Spleen (tissue), 11 donors: ENCODE measurements at regions not wholly inside any gene's neighbourhood (a gene's known extent, or its start where the extent isn't known, plus 50 kb on each side); places are given as distances from the start of the nearest gene placed in this dataset.

ENCODE experiments used
- DNase-seq: peaks from one replicate; pipeline ENCODE4 v3.0.0-alpha.2; 2020
- H3K27ac ChIP-seq, 8 donors: fragments of 200-600 bp; sonication (generic) in 7 of 8; 1 replicate in 4 of 8; 2 replicates in 4 of 8; pipeline versions ENCODE4 v1.5.0 to v1.8.0; 2016 to 2021; ENCODE audit warnings: inconsistent platforms in 4 of 8, mild to moderate bottlenecking in 4 of 8, moderate library complexity in 1 of 8
- H3K27me3 ChIP-seq, 7 donors: fragments of 200-600 bp; sonication (generic) in 6 of 7; replicated peaks in 1 of 7; 1 replicate in 4 of 7; 2 replicates in 3 of 7; pipeline versions ENCODE4 v1.5.0 to v1.8.0; 2016 to 2021; ENCODE audit warnings: inconsistent platforms in 3 of 7, mild to moderate bottlenecking in 1 of 7
- H3K36me3 ChIP-seq, 6 donors: fragments of 200-600 bp; sonication (generic) in 5 of 6; 1 replicate in 4 of 6; 2 replicates in 2 of 6; pipeline versions ENCODE4 v1.5.0 to v1.8.0; 2016 to 2021; ENCODE audit warnings: inconsistent platforms in 2 of 6
- H3K4me1 ChIP-seq, 6 donors: fragments of 200-600 bp; sonication (generic) in 5 of 6; 1 replicate in 3 of 6; 2 replicates in 3 of 6; pipeline versions ENCODE4 v1.5.0 to v1.8.0; 2016 to 2021; ENCODE audit warnings: inconsistent platforms in 3 of 6
- H3K4me3 ChIP-seq, 8 donors: fragments of 200-600 bp; sonication (generic) in 7 of 8; 1 replicate in 4 of 8; 2 replicates in 4 of 8; pipeline versions ENCODE4 v1.5.0 to v1.8.0; 2016 to 2021; ENCODE audit warnings: inconsistent platforms in 4 of 8, mild to moderate bottlenecking in 4 of 8, moderate library complexity in 2 of 8
- H3K9me3 ChIP-seq, 8 donors: fragments of 200-600 bp; sonication (generic) in 7 of 8; 1 replicate in 4 of 8; 2 replicates in 4 of 8; pipeline versions ENCODE4 v1.5.0 to v1.8.0; 2016 to 2021; ENCODE audit warnings: inconsistent platforms in 4 of 8
- POLR2A ChIP-seq, 3 donors: fragments of 450-650 bp; IDR thresholded peaks; one replicate each; pipeline ENCODE4 v1.5.1; 2017; ENCODE audit warnings: antibody characterized with exemption in 3 of 3, mild to moderate bottlenecking in 1 of 3
- POLR2AphosphoS5 ChIP-seq, 3 donors: sonication (generic); formaldehyde crosslinking; IDR thresholded peaks; one replicate each; pipeline ENCODE4 v1.5.1; 2017; ENCODE audit warnings: antibody characterized with exemption in 3 of 3
- WGBS, 5 donors: extraction: QIAGEN DNeasy Blood & Tissue Kit in 3 of 5; methylation state at CpG; one replicate each; pipeline versions ENCODE4 v1.1.5 to v1.1.7; 2013 to 2018; 5-methylcytosine and 5-hydroxymethylcytosine counted together
- intact Hi-C: fragments of 100-400 bp; cut with DNase I; formaldehyde crosslinking; loops from one replicate; pipeline ENCODE4 v1.15.0; 2023; ENCODE audit warnings: low total_unique reads
- TF ChIP-seq, protein P1 (sequence below), 11 experiments: fragments of 200-600 bp in 7 of 11; fragments of 450-650 bp in 4 of 11; sonication (generic) in 4 of 11; IDR thresholded peaks in 8 of 11; conservative IDR thresholded peaks in 3 of 11; 1 replicate in 7 of 11; 2 replicates in 4 of 11; pipeline versions ENCODE4 v1.4.0 to v1.8.0; 2016 to 2021; ENCODE audit warnings: antibody characterized with exemption in 11 of 11, inconsistent platforms in 4 of 11, mild to moderate bottlenecking in 1 of 11
- donor health status: healthy with polysubstance abuse.
- donor health status: DM: no; HTN: no; CAD: no; lungs with moderate emphysema.
- donor health status: DM: no; HTN: no; CAD: no.
- donor health status: Bipolar disorder and iron deficiency.
- donor health status: healthy.
- donor health status: DM: no; HTN: no; CAD: no.
- donor health status: DM: yes; HTN: yes; CAD: no.

DNA sequence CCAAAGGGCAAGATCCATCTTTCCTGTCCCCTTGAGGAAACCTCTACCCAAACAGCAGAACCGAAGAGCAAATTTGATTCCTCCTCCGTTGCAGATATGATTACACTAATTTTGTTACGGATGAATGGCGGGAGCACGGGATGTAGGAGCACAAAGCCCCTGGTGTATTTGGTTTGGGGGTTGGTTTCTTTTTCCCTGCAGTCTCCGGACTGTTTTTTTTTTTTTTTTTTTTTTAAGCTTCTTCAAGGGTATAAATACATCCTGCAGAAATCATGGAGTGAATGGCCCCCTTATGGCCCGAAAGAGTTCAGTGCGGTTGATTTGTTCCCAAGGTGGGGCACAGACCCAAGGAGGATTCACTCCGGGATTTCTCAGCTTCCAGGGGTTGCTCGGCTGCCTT, 135.3 kb upstream of the SH3BP4 start:
- no peak for DNase-seq
- intact Hi-C loops = no loop called here
- Histone ChIP-seq H3K27ac (no peak overlapping the region), H3K9me3 (no peaks in the 10 kb centered on the region), H3K36me3 (no peaks in the 10 kb centered on the region), H3K27me3 (peaks cover 0 to 27% (median 0%) of the 10 kb centered on the region in 7 donors), H3K4me3 (no peak overlapping the region), H3K4me1 (peaks cover 0 to 5% (median 0%) of the 10 kb centered on the region in 6 donors)
- TF ChIP-seq, protein P1, sequence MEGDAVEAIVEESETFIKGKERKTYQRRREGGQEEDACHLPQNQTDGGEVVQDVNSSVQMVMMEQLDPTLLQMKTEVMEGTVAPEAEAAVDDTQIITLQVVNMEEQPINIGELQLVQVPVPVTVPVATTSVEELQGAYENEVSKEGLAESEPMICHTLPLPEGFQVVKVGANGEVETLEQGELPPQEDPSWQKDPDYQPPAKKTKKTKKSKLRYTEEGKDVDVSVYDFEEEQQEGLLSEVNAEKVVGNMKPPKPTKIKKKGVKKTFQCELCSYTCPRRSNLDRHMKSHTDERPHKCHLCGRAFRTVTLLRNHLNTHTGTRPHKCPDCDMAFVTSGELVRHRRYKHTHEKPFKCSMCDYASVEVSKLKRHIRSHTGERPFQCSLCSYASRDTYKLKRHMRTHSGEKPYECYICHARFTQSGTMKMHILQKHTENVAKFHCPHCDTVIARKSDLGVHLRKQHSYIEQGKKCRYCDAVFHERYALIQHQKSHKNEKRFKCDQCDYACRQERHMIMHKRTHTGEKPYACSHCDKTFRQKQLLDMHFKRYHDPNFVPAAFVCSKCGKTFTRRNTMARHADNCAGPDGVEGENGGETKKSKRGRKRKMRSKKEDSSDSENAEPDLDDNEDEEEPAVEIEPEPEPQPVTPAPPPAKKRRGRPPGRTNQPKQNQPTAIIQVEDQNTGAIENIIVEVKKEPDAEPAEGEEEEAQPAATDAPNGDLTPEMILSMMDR (IDR thresholded peaks at IDR 0.05 in 8 of 11, conservative IDR thresholded peaks at IDR 0.05 in 3 of 11) = no peak
- TF ChIP-seq POLR2A (IDR thresholded peaks at IDR 0.05) (no peak), POLR2AphosphoS5 (IDR thresholded peaks at IDR 0.05) (no peak)
- 69 to 84% (median 74%) methylated on average over 10 of the region's 10 CpGs for WGBS, 5 donors

DNA sequence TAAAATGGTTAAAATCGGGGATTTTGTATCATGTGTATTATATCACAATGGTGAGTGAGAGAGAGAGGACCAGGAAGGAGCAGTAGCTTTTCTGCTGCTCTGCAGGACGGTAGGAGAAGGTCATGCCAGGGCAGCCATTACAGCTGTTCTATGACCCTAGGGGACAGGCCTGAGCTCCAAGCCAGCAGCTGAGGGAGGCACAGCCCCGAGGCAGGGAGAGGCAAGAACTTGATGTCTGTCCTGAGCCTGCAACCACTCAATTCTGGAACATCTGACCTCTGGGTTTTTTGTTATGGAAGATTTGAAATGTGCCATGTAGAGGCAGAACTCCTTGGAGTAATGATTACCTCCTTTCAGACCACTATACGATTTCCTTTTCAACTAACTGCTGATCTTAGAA, 135.8 kb upstream of the SH3BP4 start:
- Histone ChIP-seq H3K27ac (no peak overlapping the region), H3K36me3 (no peaks in the 10 kb centered on the region), H3K27me3 (peaks cover 0 to 27% (median 0%) of the 10 kb centered on the region in 7 donors), H3K4me3 (no peak overlapping the region), H3K4me1 (peaks cover 0 to 5% (median 0%) of the 10 kb centered on the region in 6 donors), H3K9me3 (no peaks in the 10 kb centered on the region)
- 61 to 71% (median 67%) methylated on average over 4 of the region's 4 CpGs for WGBS, 5 donors
- no peak for DNase-seq
- intact Hi-C loops = no loop called here
- TF ChIP-seq POLR2A (IDR thresholded peaks at IDR 0.05) (no peak), POLR2AphosphoS5 (IDR thresholded peaks at IDR 0.05) (peak in 1 of 3 donors; percentile 22)

DNA sequence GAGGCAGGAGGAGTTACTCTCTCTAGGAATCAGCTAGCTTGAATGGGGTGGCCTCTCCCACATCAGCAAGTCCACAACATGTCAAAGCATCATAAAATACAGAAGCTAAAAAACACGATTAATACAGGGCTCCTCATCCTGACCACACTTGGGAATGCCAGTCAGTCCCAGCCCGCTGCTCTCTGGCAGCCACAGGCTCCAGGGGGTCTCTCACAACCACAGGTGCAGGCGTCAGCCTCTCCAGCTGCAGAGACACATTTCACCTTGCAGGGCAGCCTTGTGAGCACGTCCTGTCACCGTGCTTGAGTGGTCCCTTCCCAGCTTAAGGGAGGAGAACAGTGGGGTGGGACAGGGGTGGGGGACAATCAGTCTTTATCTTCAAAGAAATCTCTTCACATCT, 137.4 kb upstream of the SH3BP4 start:
- 56 to 77% (median 72%) methylated on average over 4 to 5 of the region's 5 CpGs for WGBS, 5 donors
- Histone ChIP-seq H3K27ac (no peak overlapping the region), H3K27me3 (peaks cover 0 to 31% (median 0%) of the 10 kb centered on the region in 7 donors)

DNA sequence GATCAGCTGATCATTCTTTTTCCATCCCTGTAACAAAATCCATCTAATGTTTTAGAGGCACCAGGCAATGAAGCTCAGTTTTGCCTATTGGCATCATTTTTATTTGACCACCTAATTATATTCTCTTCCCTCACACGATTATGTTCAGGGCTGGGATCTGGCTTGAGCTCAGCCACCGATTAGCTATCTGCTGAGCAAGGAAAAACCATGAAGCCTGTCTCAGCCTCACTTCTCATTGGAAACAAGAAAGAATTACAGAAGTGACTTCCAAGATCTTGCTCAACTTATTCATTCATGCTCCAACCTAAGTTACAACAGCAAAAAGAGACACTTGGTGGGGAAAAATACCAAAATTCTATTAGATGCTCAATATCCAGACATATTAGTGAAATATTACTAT, 139.0 kb upstream of the SH3BP4 start:
- no peaks in the 10 kb centered on the region for H3K36me3 ChIP-seq
- peaks cover 0 to 5% (median 0%) of the 10 kb centered on the region in 6 donors for H3K4me1 ChIP-seq
- intact Hi-C loops = no loop called here
- H3K27me3 ChIP-seq = peaks cover 0 to 31% (median 0%) of the 10 kb centered on the region in 7 donors
- no peak overlapping the region for H3K4me3 ChIP-seq
- TF ChIP-seq POLR2A (IDR thresholded peaks at IDR 0.05) (no peak), POLR2AphosphoS5 (IDR thresholded peaks at IDR 0.05) (no peak)
- TF ChIP-seq, protein P1 (IDR thresholded peaks at IDR 0.05 in 8 of 11, conservative IDR thresholded peaks at IDR 0.05 in 3 of 11) = no peak
- H3K27ac ChIP-seq = no peak overlapping the region
- WGBS, 5 donors = 77 to 88% (median 81%) methylated on average over 2 of the region's 2 CpGs
- no peak for DNase-seq
- no peaks in the 10 kb centered on the region for H3K9me3 ChIP-seq

More for the DNA sequence above, 137.4 kb upstream of the SH3BP4 start:
- Histone ChIP-seq H3K4me3 (no peak overlapping the region), H3K36me3 (no peaks in the 10 kb centered on the region), H3K4me1 (peaks cover 0 to 5% (median 0%) of the 10 kb centered on the region in 6 donors), H3K9me3 (no peaks in the 10 kb centered on the region)
- TF ChIP-seq, protein P1 (IDR thresholded peaks at IDR 0.05 in 8 of 11, conservative IDR thresholded peaks at IDR 0.05 in 3 of 11) = no peak
- TF ChIP-seq POLR2A (IDR thresholded peaks at IDR 0.05) (no peak), POLR2AphosphoS5 (IDR thresholded peaks at IDR 0.05) (no peak)
- DNase-seq = no peak
- intact Hi-C loops = no loop called here

DNA sequence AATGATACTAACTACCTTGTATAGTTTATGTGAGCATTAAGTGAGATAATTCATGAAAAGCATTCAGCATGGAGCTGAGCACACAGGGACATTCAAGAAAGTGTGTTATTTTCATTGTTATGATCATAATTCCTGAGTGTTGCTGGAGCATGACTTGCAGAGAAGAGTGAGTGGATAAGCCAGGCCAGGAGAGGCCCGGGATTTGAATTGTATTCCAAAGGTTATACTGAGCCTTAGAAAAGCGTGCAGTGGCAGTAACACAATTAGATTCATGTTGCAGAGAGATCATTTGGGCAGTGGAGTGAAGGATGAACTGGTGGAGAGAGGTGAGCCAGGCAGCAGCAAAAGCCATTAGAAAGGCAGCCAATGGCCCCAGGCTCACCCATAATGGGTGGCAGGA, 142.9 kb upstream of the SH3BP4 start:
- Histone ChIP-seq H3K27ac (no peak overlapping the region), H3K27me3 (peaks cover 0 to 11% (median 0%) of the 10 kb centered on the region in 7 donors), H3K36me3 (no peaks in the 10 kb centered on the region), H3K4me3 (no peak overlapping the region), H3K4me1 (no peaks in the 10 kb centered on the region), H3K9me3 (peaks cover 0 to 4% (median 0%) of the 10 kb centered on the region in 8 donors)
- TF ChIP-seq, protein P1 (IDR thresholded peaks at IDR 0.05 in 8 of 11, conservative IDR thresholded peaks at IDR 0.05 in 3 of 11) = no peak
- no peak for TF ChIP-seq POLR2AphosphoS5 (IDR thresholded peaks at IDR 0.05)
- no peak for TF ChIP-seq POLR2A (IDR thresholded peaks at IDR 0.05)
- intact Hi-C loops = no loop called here
- no peak for DNase-seq
- 65 to 85% (median 76%) methylated on average over 2 of the region's 2 CpGs for WGBS, 5 donors
